ENCODE measurements at regions not wholly inside any gene's neighbourhood (a gene's known extent, or its start where the extent isn't known, plus 50 kb on each side); places are given as distances from the start of the nearest gene placed in this dataset.

- no peak for ATAC-seq
- no peak for TF ChIP-seq ISL1 (CRISPR knock-in tag; IDR thresholded peaks at IDR 0.05)
- TF ChIP-seq TCF4 (CRISPR knock-in tag; IDR thresholded peaks at IDR 0.05; ENCODE audit: borderline replicate concordance): no peak
- no peak for TF ChIP-seq ZFP30 (CRISPR knock-in tag; IDR thresholded peaks at IDR 0.05)
- no peak for TF ChIP-seq SNAI2 (CRISPR knock-in tag; IDR thresholded peaks at IDR 0.05)
- no peak for TF ChIP-seq CSRNP3 (CRISPR knock-in tag; IDR thresholded peaks at IDR 0.05)
- TF ChIP-seq POU6F1 (CRISPR knock-in tag; IDR thresholded peaks at IDR 0.05; ENCODE audit: borderline replicate concordance, low read depth): no peak
- TF ChIP-seq BACH2 (CRISPR knock-in tag; IDR thresholded peaks at IDR 0.05; ENCODE audit: borderline replicate concordance): no peak
- TF ChIP-seq PATZ1 (CRISPR knock-in tag; IDR thresholded peaks at IDR 0.05; ENCODE audit: borderline replicate concordance): no peak
- no peak for TF ChIP-seq ZC3H10 (CRISPR knock-in tag; IDR thresholded peaks at IDR 0.05)
These were observed 594.6 kb upstream of the FAM174A start for GRCh38 chr5:99940540-99940939.

- TF ChIP-seq TSHZ2 (CRISPR knock-in tag; IDR thresholded peaks at IDR 0.05) (no peak), PATZ1 (CRISPR knock-in tag; IDR thresholded peaks at IDR 0.05; ENCODE audit: borderline replicate concordance) (no peak), TCF4 (CRISPR knock-in tag; IDR thresholded peaks at IDR 0.05; ENCODE audit: borderline replicate concordance) (no peak), OSR1 (CRISPR knock-in tag; IDR thresholded peaks at IDR 0.05) (no peak), TOX (CRISPR knock-in tag; IDR thresholded peaks at IDR 0.05; ENCODE audit: borderline replicate concordance) (no peak), RARB (CRISPR knock-in tag; IDR thresholded peaks at IDR 0.05) (no peak), ZNF8 (CRISPR knock-in tag; IDR thresholded peaks at IDR 0.05) (no peak), ARNTL (CRISPR knock-in tag; IDR thresholded peaks at IDR 0.05; ENCODE audit: borderline replicate concordance, low read depth) (no peak)
These were observed 598.3 kb upstream of the FAM174A start for GRCh38 chr5:99936911-99937310.

GRCh38 chr5:99929806-99930135, 605.4 kb upstream of the FAM174A start:
- TF ChIP-seq CREB5 (CRISPR knock-in tag; IDR thresholded peaks at IDR 0.05; ENCODE audit: low read depth) (no peak), BACH2 (CRISPR knock-in tag; IDR thresholded peaks at IDR 0.05; ENCODE audit: borderline replicate concordance) (no peak), ZFP30 (CRISPR knock-in tag; IDR thresholded peaks at IDR 0.05) (no peak), ZNF70 (CRISPR knock-in tag; IDR thresholded peaks at IDR 0.05) (no peak), OSR1 (CRISPR knock-in tag; IDR thresholded peaks at IDR 0.05) (no peak), TSHZ2 (CRISPR knock-in tag; IDR thresholded peaks at IDR 0.05) (no peak), ISL1 (CRISPR knock-in tag; IDR thresholded peaks at IDR 0.05) (no peak), GLIS3 (CRISPR knock-in tag; IDR thresholded peaks at IDR 0.05) (no peak), TCF4 (CRISPR knock-in tag; IDR thresholded peaks at IDR 0.05; ENCODE audit: borderline replicate concordance) (no peak), ARNTL (CRISPR knock-in tag; IDR thresholded peaks at IDR 0.05; ENCODE audit: borderline replicate concordance, low read depth) (no peak), PATZ1 (CRISPR knock-in tag; IDR thresholded peaks at IDR 0.05; ENCODE audit: borderline replicate concordance) (no peak), SNAI2 (CRISPR knock-in tag; IDR thresholded peaks at IDR 0.05) (no peak), RARB (CRISPR knock-in tag; IDR thresholded peaks at IDR 0.05) (no peak), ZNF8 (CRISPR knock-in tag; IDR thresholded peaks at IDR 0.05) (no peak), PPARA (CRISPR knock-in tag; IDR thresholded peaks at IDR 0.05; ENCODE audit: borderline replicate concordance) (no peak)
- no peak for ATAC-seq

More at GRCh38 chr5:99936911-99937310, 598.3 kb upstream of the FAM174A start:
- no peak for ATAC-seq

All from SK-N-SH treated with all-trans-retinoic acid at 6 μM for 48 hours (cell line).